ENCODE measurements at regions not wholly inside any gene's neighbourhood (a gene's known extent, or its start where the extent isn't known, plus 50 kb on each side); places are given as distances from the start of the nearest gene placed in this dataset.
A peak's percentile ranks its signal among the peaks of the same experiment; 100 is the strongest.

DNA sequence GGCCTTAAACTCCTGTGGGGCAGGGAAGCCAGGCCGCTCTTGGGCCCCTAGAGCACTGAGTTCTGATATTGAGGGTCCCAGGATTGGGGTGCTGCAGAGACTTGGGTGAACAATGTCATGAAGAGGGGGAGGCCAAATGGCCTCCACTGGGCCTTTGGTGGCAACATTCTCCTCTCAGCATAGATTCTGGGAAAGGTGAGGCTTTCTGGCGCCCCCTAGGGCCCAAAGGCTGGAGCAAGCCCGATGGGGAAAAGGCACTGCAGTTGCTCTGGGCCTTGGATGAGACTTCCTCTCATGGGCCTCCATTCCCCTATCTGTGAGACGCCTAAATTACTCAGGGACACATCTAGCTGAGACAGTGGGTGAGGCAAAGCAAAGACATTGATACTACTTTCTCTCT lies 84.8 kb downstream of the ACAA2 start:
- Histone ChIP-seq H3K27ac (ENCODE audit: extremely low read depth, low read depth, low read length) (no peak overlapping the region), H3K4me3 (ENCODE audit: low read depth, low read length) (no peak overlapping the region), H3K4me1 (ENCODE audit: control insufficient read depth, insufficient read depth, low read length) (peaks cover 19% of the 10 kb centered on the region), H3K36me3 (ENCODE audit: control insufficient read depth in 2 of 2, insufficient read depth in 1 of 2, low read length in 2 of 2) (no peaks in the 10 kb centered on the region), H3K9me3 (ENCODE audit: control insufficient read depth, insufficient read depth, low read depth, low read length) (no peaks in the 10 kb centered on the region)
- TF ChIP-seq, protein P1, sequence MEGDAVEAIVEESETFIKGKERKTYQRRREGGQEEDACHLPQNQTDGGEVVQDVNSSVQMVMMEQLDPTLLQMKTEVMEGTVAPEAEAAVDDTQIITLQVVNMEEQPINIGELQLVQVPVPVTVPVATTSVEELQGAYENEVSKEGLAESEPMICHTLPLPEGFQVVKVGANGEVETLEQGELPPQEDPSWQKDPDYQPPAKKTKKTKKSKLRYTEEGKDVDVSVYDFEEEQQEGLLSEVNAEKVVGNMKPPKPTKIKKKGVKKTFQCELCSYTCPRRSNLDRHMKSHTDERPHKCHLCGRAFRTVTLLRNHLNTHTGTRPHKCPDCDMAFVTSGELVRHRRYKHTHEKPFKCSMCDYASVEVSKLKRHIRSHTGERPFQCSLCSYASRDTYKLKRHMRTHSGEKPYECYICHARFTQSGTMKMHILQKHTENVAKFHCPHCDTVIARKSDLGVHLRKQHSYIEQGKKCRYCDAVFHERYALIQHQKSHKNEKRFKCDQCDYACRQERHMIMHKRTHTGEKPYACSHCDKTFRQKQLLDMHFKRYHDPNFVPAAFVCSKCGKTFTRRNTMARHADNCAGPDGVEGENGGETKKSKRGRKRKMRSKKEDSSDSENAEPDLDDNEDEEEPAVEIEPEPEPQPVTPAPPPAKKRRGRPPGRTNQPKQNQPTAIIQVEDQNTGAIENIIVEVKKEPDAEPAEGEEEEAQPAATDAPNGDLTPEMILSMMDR (tag by site-specific recombination; IDR thresholded peaks at IDR 0.05), result peak; percentile 46; the same call in 1 of the 2 replicates
- TF ChIP-seq ZNF654 (tag by site-specific recombination; IDR thresholded peaks at IDR 0.05; ENCODE audit: low read depth), result peak; percentile 67
- TF ChIP-seq ZBTB17 (tag by site-specific recombination; IDR thresholded peaks at IDR 0.05), result peak; percentile 65
- TF ChIP-seq ZSCAN30 (tag by site-specific recombination; IDR thresholded peaks at IDR 0.05), result peak; percentile 50; the same call in 1 of the 2 replicates
- TF ChIP-seq REPIN1 (tag by site-specific recombination; IDR thresholded peaks at IDR 0.05; ENCODE audit: low read depth), result no peak
- TF ChIP-seq ZNF830 (tag by site-specific recombination; IDR thresholded peaks at IDR 0.05; ENCODE audit: low read depth), result no peak
- no peak for TF ChIP-seq ZNF394 (tag by site-specific recombination; IDR thresholded peaks at IDR 0.05; ENCODE audit: borderline replicate concordance)
- TF ChIP-seq, protein P2, sequence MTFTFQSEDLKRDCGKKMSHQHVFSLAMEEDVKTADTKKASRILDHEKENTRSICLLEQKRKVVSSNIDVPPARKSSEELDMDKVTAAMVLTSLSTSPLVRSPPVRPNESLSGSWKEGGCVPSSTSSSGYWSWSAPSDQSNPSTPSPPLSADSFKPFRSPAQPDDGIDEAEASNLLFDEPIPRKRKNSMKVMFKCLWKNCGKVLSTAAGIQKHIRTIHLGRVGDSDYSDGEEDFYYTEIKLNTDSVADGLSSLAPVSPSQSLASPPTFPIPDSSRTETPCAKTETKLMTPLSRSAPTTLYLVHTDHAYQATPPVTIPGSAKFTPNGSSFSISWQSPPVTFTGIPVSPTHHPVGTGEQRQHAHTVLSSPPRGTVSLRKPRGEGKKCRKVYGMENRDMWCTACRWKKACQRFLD (tag by site-specific recombination; IDR thresholded peaks at IDR 0.05), result no peak
- TF ChIP-seq ZXDB (tag by site-specific recombination; IDR thresholded peaks at IDR 0.05), result 0 out of 2 replicates have a peak, but pooled peaks have one; percentile 22
- TF ChIP-seq ZBTB48 (tag by site-specific recombination; IDR thresholded peaks at IDR 0.05), result no peak
- TF ChIP-seq ZNF2 (tag by site-specific recombination; IDR thresholded peaks at IDR 0.05), result 0 out of 2 replicates have a peak, but pooled peaks have one; percentile 27
- TF ChIP-seq, protein P3, sequence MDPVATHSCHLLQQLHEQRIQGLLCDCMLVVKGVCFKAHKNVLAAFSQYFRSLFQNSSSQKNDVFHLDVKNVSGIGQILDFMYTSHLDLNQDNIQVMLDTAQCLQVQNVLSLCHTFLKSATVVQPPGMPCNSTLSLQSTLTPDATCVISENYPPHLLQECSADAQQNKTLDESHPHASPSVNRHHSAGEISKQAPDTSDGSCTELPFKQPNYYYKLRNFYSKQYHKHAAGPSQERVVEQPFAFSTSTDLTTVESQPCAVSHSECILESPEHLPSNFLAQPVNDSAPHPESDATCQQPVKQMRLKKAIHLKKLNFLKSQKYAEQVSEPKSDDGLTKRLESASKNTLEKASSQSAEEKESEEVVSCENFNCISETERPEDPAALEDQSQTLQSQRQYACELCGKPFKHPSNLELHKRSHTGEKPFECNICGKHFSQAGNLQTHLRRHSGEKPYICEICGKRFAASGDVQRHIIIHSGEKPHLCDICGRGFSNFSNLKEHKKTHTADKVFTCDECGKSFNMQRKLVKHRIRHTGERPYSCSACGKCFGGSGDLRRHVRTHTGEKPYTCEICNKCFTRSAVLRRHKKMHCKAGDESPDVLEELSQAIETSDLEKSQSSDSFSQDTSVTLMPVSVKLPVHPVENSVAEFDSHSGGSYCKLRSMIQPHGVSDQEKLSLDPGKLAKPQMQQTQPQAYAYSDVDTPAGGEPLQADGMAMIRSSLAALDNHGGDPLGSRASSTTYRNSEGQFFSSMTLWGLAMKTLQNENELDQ (tag by site-specific recombination; IDR thresholded peaks at IDR 0.05; ENCODE audit: low read depth), result no peak
- TF ChIP-seq KLF8 (tag by site-specific recombination; IDR thresholded peaks at IDR 0.05), result no peak
- TF ChIP-seq ZNF660 (tag by site-specific recombination; IDR thresholded peaks at IDR 0.05), result no peak
- ChIA-PET POLR2A (interaction anchor here (0.7 kb wide), 3 partner anchors 104 to 1278 kb away, joined by 3 to 9 read pairs (median 7); no protein-coding TSS in a partner anchor), CTCF (interaction anchor here (0.6 to 7.3 kb wide), 24 partner anchors 10 to 1792 kb away, joined by 3 to 51 read pairs (median 4); partner anchors contain the start of gene LIPG)

DNA sequence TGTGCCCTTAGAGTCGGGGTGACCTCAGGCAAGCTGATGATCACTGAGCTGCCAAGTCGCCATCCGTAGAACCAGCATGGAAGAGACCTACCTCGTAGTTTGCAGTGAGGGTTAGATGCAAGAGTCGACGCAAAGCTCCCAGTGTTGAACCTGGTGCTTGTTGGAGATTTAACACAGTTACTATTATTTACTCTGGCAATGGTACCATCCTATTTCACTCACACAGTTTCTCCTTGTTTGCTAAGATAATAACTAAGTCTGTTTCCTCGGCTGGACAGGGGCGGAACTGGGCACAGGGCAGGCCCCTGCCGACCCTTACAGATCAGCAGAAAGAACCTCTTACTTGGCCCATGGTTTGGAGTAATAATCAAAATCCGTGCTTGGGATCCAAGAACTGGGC lies 85.5 kb downstream of the ACAA2 start:
- H3K27ac ChIP-seq (ENCODE audit: extremely low read depth, low read depth, low read length), result no peak overlapping the region
- CTCF ChIA-PET, result interaction anchor here (0.7 to 7.3 kb wide), 15 partner anchors 12 to 1327 kb away, joined by 3 to 51 read pairs (median 3); partner anchors contain the start of gene LIPG
- POLR2A ChIA-PET, result interaction anchor here (0.6 kb wide), 1 partner anchor 241 kb away, joined by 3 read pairs; no protein-coding TSS in a partner anchor
- TF ChIP-seq ZNF654 (tag by site-specific recombination; IDR thresholded peaks at IDR 0.05; ENCODE audit: low read depth), result no peak
- TF ChIP-seq, protein P4, sequence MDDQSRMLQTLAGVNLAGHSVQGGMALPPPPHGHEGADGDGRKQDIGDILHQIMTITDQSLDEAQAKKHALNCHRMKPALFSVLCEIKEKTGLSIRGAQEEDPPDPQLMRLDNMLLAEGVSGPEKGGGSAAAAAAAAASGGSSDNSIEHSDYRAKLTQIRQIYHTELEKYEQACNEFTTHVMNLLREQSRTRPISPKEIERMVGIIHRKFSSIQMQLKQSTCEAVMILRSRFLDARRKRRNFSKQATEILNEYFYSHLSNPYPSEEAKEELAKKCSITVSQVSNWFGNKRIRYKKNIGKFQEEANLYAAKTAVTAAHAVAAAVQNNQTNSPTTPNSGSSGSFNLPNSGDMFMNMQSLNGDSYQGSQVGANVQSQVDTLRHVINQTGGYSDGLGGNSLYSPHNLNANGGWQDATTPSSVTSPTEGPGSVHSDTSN (CRISPR knock-in tag; IDR thresholded peaks at IDR 0.05), result no peak
- TF ChIP-seq ZNF350 (tag by site-specific recombination; IDR thresholded peaks at IDR 0.05), result no peak
- TF ChIP-seq ZNF138 (tag by site-specific recombination; IDR thresholded peaks at IDR 0.05; ENCODE audit: borderline replicate concordance), result no peak
- no peak for TF ChIP-seq ZNF366 (tag by site-specific recombination; conservative IDR thresholded peaks at IDR 0.05)
- TF ChIP-seq ZNF2 (tag by site-specific recombination; IDR thresholded peaks at IDR 0.05), result no peak
- no peak for TF ChIP-seq ZNF37A (tag by site-specific recombination; IDR thresholded peaks at IDR 0.05)
- no peak for TF ChIP-seq ZIC2 (tag by site-specific recombination; IDR thresholded peaks at IDR 0.05)
- TF ChIP-seq ZNF747 (tag by site-specific recombination; IDR thresholded peaks at IDR 0.05), result no peak
- TF ChIP-seq ZFP41 (tag by site-specific recombination; IDR thresholded peaks at IDR 0.05; ENCODE audit: borderline replicate concordance), result no peak
- TF ChIP-seq ZNF132 (tag by site-specific recombination; IDR thresholded peaks at IDR 0.05; ENCODE audit: borderline replicate concordance), result no peak
- H3K9me3 ChIP-seq (ENCODE audit: control insufficient read depth, insufficient read depth, low read depth, low read length), result no peaks in the 10 kb centered on the region
- H3K36me3 ChIP-seq (ENCODE audit: control insufficient read depth in 2 of 2, insufficient read depth in 1 of 2, low read length in 2 of 2), result no peaks in the 10 kb centered on the region
- H3K4me1 ChIP-seq (ENCODE audit: control insufficient read depth, insufficient read depth, low read length), result peaks cover 23% of the 10 kb centered on the region
- no peak overlapping the region for H3K4me3 ChIP-seq (ENCODE audit: low read depth, low read length)

Measured in HEK293 (cell line).